ENCODE measurements at regions not wholly inside any gene's neighbourhood (a gene's known extent, or its start where the extent isn't known, plus 50 kb on each side); places are given as distances from the start of the nearest gene placed in this dataset.
"Not testable (repeated sequence)": the region's sequence is repeated elsewhere in the genome, so short reads cannot be mapped to it uniquely, and the experiment has no call there.

- Mint-ChIP-seq H3K27me3 (no peaks in the 10 kb centered on the region), H3K27ac (no peak overlapping the region), H3K4me1 (no peaks in the 10 kb centered on the region), H3K36me3 (ENCODE audit: low read depth) (no peaks in the 10 kb centered on the region), H3K4me3 (no peak overlapping the region), H3K9me3 (no peaks in the 10 kb centered on the region)
- ChIA-PET POLR2A (no interaction called here), CTCF (no interaction called here)
- DNase-seq = no peak
These were observed 139.8 kb upstream of the BASP1 start for GRCh38 chr5:17077440-17078233.

- no peaks in the 10 kb centered on the region for H3K36me3 Mint-ChIP-seq (ENCODE audit: low read depth)
- H3K4me1 Mint-ChIP-seq = no peaks in the 10 kb centered on the region
- ChIA-PET POLR2A (no interaction called here), CTCF (no interaction called here)
- H3K27ac Mint-ChIP-seq = no peak overlapping the region
- H3K9me3 Mint-ChIP-seq = no peaks in the 10 kb centered on the region
- no peak overlapping the region for H3K4me3 Mint-ChIP-seq
- DNase-seq = no peak
- H3K27me3 Mint-ChIP-seq = no peaks in the 10 kb centered on the region
These were observed 137.9 kb upstream of the BASP1 start for GRCh38 chr5:17079562-17079961.

GRCh38 chr5:17080361-17080760, 137.1 kb upstream of the BASP1 start:
- ChIA-PET POLR2A (no interaction called here), CTCF (no interaction called here)
- H3K27me3 Mint-ChIP-seq = no peaks in the 10 kb centered on the region
- no peaks in the 10 kb centered on the region for H3K4me1 Mint-ChIP-seq
- H3K36me3 Mint-ChIP-seq (ENCODE audit: low read depth) = no peaks in the 10 kb centered on the region
- H3K9me3 Mint-ChIP-seq = no peaks in the 10 kb centered on the region
- no peak for DNase-seq
- no peak overlapping the region for H3K4me3 Mint-ChIP-seq
- no peak overlapping the region for H3K27ac Mint-ChIP-seq

GRCh38 chr5:17081142-17081541, 136.3 kb upstream of the BASP1 start:
- no peak for DNase-seq
- POLR2A ChIA-PET = no interaction called here
- Mint-ChIP-seq H3K4me1 (no peaks in the 10 kb centered on the region), H3K36me3 (ENCODE audit: low read depth) (no peaks in the 10 kb centered on the region), H3K27ac (no peak overlapping the region), H3K27me3 (no peaks in the 10 kb centered on the region), H3K4me3 (no peak overlapping the region), H3K9me3 (no peaks in the 10 kb centered on the region)
- CTCF ChIA-PET = no interaction called here

- H3K9me3 Mint-ChIP-seq; H3K27me3 Mint-ChIP-seq; POLR2A ChIA-PET; H3K4me3 Mint-ChIP-seq; H3K4me1 Mint-ChIP-seq; DNase-seq; CTCF ChIA-PET; H3K36me3 Mint-ChIP-seq (ENCODE audit: low read depth); H3K27ac Mint-ChIP-seq: not testable (repeated sequence)
These were observed 134.2 kb upstream of the BASP1 start for GRCh38 chr5:17083276-17083675.

GRCh38 chr5:17087035-17087434, 130.4 kb upstream of the BASP1 start:
- H3K27me3 Mint-ChIP-seq = no peaks in the 10 kb centered on the region
- H3K4me1 Mint-ChIP-seq = no peaks in the 10 kb centered on the region
- POLR2A ChIA-PET = no interaction called here
- H3K36me3 Mint-ChIP-seq (ENCODE audit: low read depth) = no peaks in the 10 kb centered on the region
- CTCF ChIA-PET = interaction anchor here (0.7 kb wide), 1 partner anchor 1077 kb away, joined by 4 read pairs; no protein-coding TSS in a partner anchor
- H3K4me3 Mint-ChIP-seq = no peak overlapping the region
- H3K27ac Mint-ChIP-seq = no peak overlapping the region
- no peaks in the 10 kb centered on the region for H3K9me3 Mint-ChIP-seq
- no peak for DNase-seq

- no peak for DNase-seq
- no peaks in the 10 kb centered on the region for H3K9me3 Mint-ChIP-seq
- no peak overlapping the region for H3K27ac Mint-ChIP-seq
- no peaks in the 10 kb centered on the region for H3K27me3 Mint-ChIP-seq
- POLR2A ChIA-PET = interaction anchor here (0.7 kb wide), 1 partner anchor 87 kb away, joined by 5 read pairs; no protein-coding TSS in a partner anchor
- CTCF ChIA-PET = no interaction called here
- no peak overlapping the region for H3K4me3 Mint-ChIP-seq
- no peaks in the 10 kb centered on the region for H3K36me3 Mint-ChIP-seq (ENCODE audit: low read depth)
- H3K4me1 Mint-ChIP-seq = no peaks in the 10 kb centered on the region
These were observed 129.4 kb upstream of the BASP1 start for GRCh38 chr5:17088051-17088450.

GRCh38 chr5:17089001-17089400, 128.4 kb upstream of the BASP1 start:
- DNase-seq = no peak
- POLR2A ChIA-PET = no interaction called here
- Mint-ChIP-seq H3K4me1 (no peaks in the 10 kb centered on the region), H3K4me3 (no peak overlapping the region), H3K27me3 (no peaks in the 10 kb centered on the region), H3K27ac (no peak overlapping the region), H3K36me3 (ENCODE audit: low read depth) (no peaks in the 10 kb centered on the region), H3K9me3 (no peaks in the 10 kb centered on the region)
- CTCF ChIA-PET = interaction anchor here (0.6 kb wide), 1 partner anchor 140 kb away, joined by 3 read pairs; no protein-coding TSS in a partner anchor

GRCh38 chr5:17089690-17090089, 127.7 kb upstream of the BASP1 start:
- H3K4me1 Mint-ChIP-seq = no peaks in the 10 kb centered on the region
- ChIA-PET CTCF (no interaction called here), POLR2A (no interaction called here)
- DNase-seq = no peak
- no peak overlapping the region for H3K4me3 Mint-ChIP-seq
- H3K27ac Mint-ChIP-seq = no peak overlapping the region
- H3K27me3 Mint-ChIP-seq = no peaks in the 10 kb centered on the region
- H3K36me3 Mint-ChIP-seq (ENCODE audit: low read depth) = no peaks in the 10 kb centered on the region
- H3K9me3 Mint-ChIP-seq = no peaks in the 10 kb centered on the region

GRCh38 chr5:17090839-17091238, 126.6 kb upstream of the BASP1 start:
- CTCF ChIA-PET = no interaction called here
- Mint-ChIP-seq H3K4me3 (no peak overlapping the region), H3K9me3 (no peaks in the 10 kb centered on the region), H3K27me3 (no peaks in the 10 kb centered on the region), H3K36me3 (ENCODE audit: low read depth) (no peaks in the 10 kb centered on the region), H3K27ac (no peak overlapping the region), H3K4me1 (no peaks in the 10 kb centered on the region)
- no peak for DNase-seq
- POLR2A ChIA-PET = no interaction called here

- Mint-ChIP-seq H3K27me3 (no peaks in the 10 kb centered on the region), H3K9me3 (no peaks in the 10 kb centered on the region), H3K27ac (no peak overlapping the region), H3K4me1 (no peaks in the 10 kb centered on the region), H3K36me3 (ENCODE audit: low read depth) (no peaks in the 10 kb centered on the region), H3K4me3 (no peak overlapping the region)
- no peak for DNase-seq
- POLR2A ChIA-PET = no interaction called here
- CTCF ChIA-PET = no interaction called here
These were observed 122.6 kb upstream of the BASP1 start for GRCh38 chr5:17094830-17095229.

GRCh38 chr5:17096952-17097695, 120.3 kb upstream of the BASP1 start:
- ChIA-PET CTCF (interaction anchor here (1.6 kb wide), 1 partner anchor 14 kb away, joined by 3 read pairs; no protein-coding TSS in a partner anchor), POLR2A (no interaction called here)
- Mint-ChIP-seq H3K36me3 (ENCODE audit: low read depth) (no peaks in the 10 kb centered on the region), H3K27ac (no peak overlapping the region), H3K4me3 (no peak overlapping the region), H3K4me1 (no peaks in the 10 kb centered on the region), H3K9me3 (no peaks in the 10 kb centered on the region), H3K27me3 (no peaks in the 10 kb centered on the region)
- no peak for DNase-seq

GRCh38 chr5:17099946-17100345, 117.5 kb upstream of the BASP1 start:
- H3K27ac Mint-ChIP-seq = no peak overlapping the region
- no peak for DNase-seq
- no peaks in the 10 kb centered on the region for H3K36me3 Mint-ChIP-seq (ENCODE audit: low read depth)
- H3K4me1 Mint-ChIP-seq = no peaks in the 10 kb centered on the region
- no peak overlapping the region for H3K4me3 Mint-ChIP-seq
- ChIA-PET POLR2A (no interaction called here), CTCF (no interaction called here)
- H3K9me3 Mint-ChIP-seq = no peaks in the 10 kb centered on the region
- H3K27me3 Mint-ChIP-seq = no peaks in the 10 kb centered on the region

GRCh38 chr5:17103461-17103860, 114.0 kb upstream of the BASP1 start:
- Mint-ChIP-seq H3K36me3 (ENCODE audit: low read depth) (no peaks in the 10 kb centered on the region), H3K4me3 (no peak overlapping the region), H3K27me3 (no peaks in the 10 kb centered on the region), H3K27ac (no peak overlapping the region), H3K4me1 (no peaks in the 10 kb centered on the region), H3K9me3 (no peaks in the 10 kb centered on the region)
- ChIA-PET POLR2A (no interaction called here), CTCF (no interaction called here)
- no peak for DNase-seq
